Right renal pelvis (tissue), 4 donors: ENCODE measurements at regions not wholly inside any gene's neighbourhood (a gene's known extent, or its start where the extent isn't known, plus 50 kb on each side); places are given as distances from the start of the nearest gene placed in this dataset.

Experiments
- DNase-seq, 4 donors: peaks; one replicate each; pipeline ENCODE4 v3.0.0-alpha.2; 2013; ENCODE audit warnings: low read depth in 4 of 4, low spot score in 3 of 4, missing footprints in 1 of 4

GRCh38 chr1:59156526-59157199 is 140.2 kb upstream of the FGGY start:
- no peak for DNase-seq

- no peak for DNase-seq
These were observed 138.6 kb upstream of the FGGY start for GRCh38 chr1:59158321-59158720.

- no peak for DNase-seq
These were observed 137.2 kb upstream of the FGGY start for GRCh38 chr1:59159557-59160203.

GRCh38 chr1:59161136-59161535 is 135.8 kb upstream of the FGGY start:
- DNase-seq, result no peak

- DNase-seq, result no peak
These were observed 134.2 kb upstream of the FGGY start for GRCh38 chr1:59162665-59163064.

- no peak for DNase-seq
These were observed 133.4 kb upstream of the FGGY start for GRCh38 chr1:59163268-59164092.

- no peak for DNase-seq
These were observed 132.5 kb upstream of the FGGY start for GRCh38 chr1:59164371-59164770.

GRCh38 chr1:59165353-59165752 is 131.5 kb upstream of the FGGY start:
- no peak for DNase-seq

- DNase-seq, result no peak
These were observed 127.2 kb upstream of the FGGY start for GRCh38 chr1:59169703-59170102.

- DNase-seq, result no peak
These were observed 126.2 kb upstream of the FGGY start for GRCh38 chr1:59170659-59171058.

- no peak for DNase-seq
These were observed 125.1 kb upstream of the FGGY start for GRCh38 chr1:59171788-59172187.

GRCh38 chr1:59172693-59173092 is 124.2 kb upstream of the FGGY start:
- DNase-seq, result no peak

- DNase-seq, result no peak
These were observed 123.2 kb upstream of the FGGY start for GRCh38 chr1:59173721-59174120.

- no peak for DNase-seq
These were observed 120.4 kb upstream of the FGGY start for GRCh38 chr1:59176471-59176870.

- no peak for DNase-seq
These were observed 119.1 kb upstream of the FGGY start for GRCh38 chr1:59177756-59178155.

- DNase-seq, result peak in 2 of 4 donors; percentile 52 to 59
These were observed 118.3 kb upstream of the FGGY start for GRCh38 chr1:59178339-59179187.

- DNase-seq, result no peak
These were observed 117.2 kb upstream of the FGGY start for GRCh38 chr1:59179673-59180072.

GRCh38 chr1:59180735-59181134 is 116.2 kb upstream of the FGGY start:
- DNase-seq, result no peak

- DNase-seq, result no peak
These were observed 113.1 kb upstream of the FGGY start for GRCh38 chr1:59183749-59184317.

- no peak for DNase-seq
These were observed 112.5 kb upstream of the FGGY start for GRCh38 chr1:59184365-59184905.
